ENCODE measurements at regions not wholly inside any gene's neighbourhood (a gene's known extent, or its start where the extent isn't known, plus 50 kb on each side); places are given as distances from the start of the nearest gene placed in this dataset.

GRCh38 chr5:2334719-2335118, 416.8 kb downstream of the IRX2 start:
- DNase-seq (ENCODE audit: low spot score): no peak

DNA sequence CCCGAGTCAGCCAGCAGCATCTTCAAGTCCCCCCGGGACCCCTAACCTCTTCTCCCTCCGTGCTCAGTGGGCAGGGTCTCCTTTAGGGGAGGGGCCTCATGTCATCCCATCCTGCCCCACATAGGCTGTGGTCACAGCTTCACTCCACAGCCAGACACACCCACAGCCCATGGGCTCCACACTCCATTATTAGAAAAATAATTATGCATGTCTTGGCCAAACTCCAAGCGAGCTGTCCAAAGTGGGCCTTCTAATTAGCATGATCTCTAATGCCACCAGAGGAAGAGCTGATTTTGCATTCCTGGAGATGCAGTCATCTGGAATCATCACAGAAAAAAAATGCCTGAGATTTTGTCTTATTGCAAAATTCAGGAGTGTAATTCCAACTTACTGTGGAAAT, 418.2 kb downstream of the IRX2 start:
- no peak for DNase-seq (ENCODE audit: low spot score)

DNA sequence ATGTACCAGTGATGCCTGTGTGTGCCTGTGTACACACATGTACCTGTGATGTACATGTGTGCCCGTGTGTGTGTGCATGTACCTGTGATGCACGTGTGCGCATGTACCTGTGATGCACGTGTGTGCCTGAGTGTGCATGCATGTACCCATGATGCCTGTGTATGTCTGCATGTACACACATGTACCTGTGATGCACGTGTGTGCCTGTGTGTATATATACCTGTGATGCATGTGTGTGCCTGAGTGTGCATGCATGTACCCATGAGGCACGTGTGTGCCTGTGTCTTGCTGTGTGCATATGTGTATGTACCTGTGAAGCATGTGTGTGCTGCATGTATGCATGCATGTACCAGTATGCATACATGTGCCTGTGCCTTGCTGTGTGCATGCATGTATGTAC, 419.0 kb downstream of the IRX2 start:
- no peak for DNase-seq (ENCODE audit: low spot score)

DNA sequence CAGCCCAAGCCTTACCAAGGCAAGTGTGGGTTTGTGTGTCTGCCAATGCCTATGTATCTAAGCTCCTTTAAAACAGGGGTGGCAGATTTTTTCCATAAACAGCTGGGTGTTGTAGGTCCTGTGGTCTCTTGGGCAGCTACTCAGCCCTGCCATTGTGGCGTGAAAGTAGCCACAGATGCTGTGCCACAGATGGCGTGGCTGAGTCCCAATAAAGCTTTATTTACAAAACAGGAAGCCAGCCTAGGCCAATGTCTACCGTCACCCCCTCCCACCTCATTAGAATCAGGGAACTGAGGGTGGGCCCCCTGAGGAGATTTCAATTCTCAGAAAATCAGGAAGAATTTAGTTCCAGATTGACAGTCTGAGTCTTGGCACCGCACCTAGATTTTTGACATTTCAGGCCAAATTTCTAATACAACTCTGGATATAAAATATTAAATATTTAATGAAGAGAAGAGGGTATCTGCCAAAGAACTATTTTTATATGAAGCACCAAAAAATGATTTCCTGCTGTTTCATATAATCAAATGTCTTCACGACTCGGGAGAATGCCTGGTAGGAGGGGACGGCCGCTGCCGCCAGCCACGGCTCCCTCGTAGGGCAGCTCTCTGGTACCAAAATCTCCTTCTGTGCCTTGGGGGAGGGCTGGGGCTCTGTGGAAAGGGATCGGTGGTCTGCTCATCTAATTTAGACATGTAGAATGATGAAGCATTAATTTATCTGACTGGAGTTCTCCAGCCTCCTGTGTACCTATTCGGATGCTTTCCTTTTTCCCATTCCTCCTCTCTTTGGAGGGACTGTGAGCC, 420.9 kb downstream of the IRX2 start:
- no peak for DNase-seq (ENCODE audit: low spot score)

GRCh38 chr5:2329741-2330140, 421.7 kb downstream of the IRX2 start:
- no peak for DNase-seq (ENCODE audit: low spot score)

- no peak for DNase-seq (ENCODE audit: low spot score)
Measured at GRCh38 chr5:2326601-2327000, 424.9 kb downstream of the IRX2 start.

- DNase-seq (ENCODE audit: low spot score): no peak
Measured at GRCh38 chr5:2324788-2325187, 426.7 kb downstream of the IRX2 start.

- DNase-seq (ENCODE audit: low spot score): no peak
Measured at GRCh38 chr5:2320611-2321010, 430.9 kb downstream of the IRX2 start.

DNA sequence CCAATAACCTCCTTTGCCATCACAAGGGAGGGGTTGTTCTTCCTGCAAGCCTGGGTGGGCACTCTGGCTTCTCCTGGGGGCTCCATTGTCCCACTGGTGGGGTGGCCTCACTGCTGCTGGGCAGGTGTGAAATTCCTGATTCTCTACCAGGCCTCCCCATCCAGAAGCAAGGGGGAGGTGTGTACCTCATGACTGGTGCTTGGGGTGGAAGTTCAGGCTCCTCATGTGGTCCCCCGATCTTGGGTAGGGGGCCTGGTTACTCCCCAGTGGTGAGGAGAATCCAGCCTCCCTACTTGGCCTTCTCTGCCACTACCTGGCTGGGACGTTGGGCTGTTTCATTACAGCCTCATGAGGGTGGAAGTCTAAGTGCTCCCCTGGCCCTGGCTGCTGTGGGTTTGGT, 433.9 kb downstream of the IRX2 start:
- DNase-seq (ENCODE audit: low spot score): no peak

- no peak for DNase-seq (ENCODE audit: low spot score)
Measured at GRCh38 chr5:2311851-2312250, 429.1 kb upstream of the IRX4 start.

GRCh38 chr5:2310946-2311345, 428.2 kb upstream of the IRX4 start:
- DNase-seq (ENCODE audit: low spot score): no peak

DNA sequence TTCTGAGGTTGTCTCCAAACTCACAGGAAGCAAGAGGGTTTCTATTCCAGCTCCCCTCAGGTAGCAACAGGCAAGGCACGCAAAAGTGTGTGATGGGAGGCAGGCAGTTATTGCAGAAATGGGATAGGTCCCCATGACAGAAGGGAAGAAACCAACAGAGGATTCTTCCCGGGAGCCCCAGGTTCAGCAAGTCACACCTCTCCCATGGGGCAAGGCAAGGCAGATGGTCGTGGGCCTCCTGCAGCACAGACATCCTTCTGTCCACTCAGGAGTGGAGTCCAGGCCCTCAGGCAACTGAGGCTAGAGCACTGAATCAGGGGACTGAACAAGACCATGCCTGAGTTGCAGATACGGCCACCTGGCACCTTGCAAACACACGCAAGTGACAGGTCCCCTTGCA, 424.9 kb upstream of the IRX4 start:
- DNase-seq (ENCODE audit: low spot score): no peak

GRCh38 chr5:2306711-2307110, 424.0 kb upstream of the IRX4 start:
- no peak for DNase-seq (ENCODE audit: low spot score)

GRCh38 chr5:2303431-2304100, 420.8 kb upstream of the IRX4 start:
- DNase-seq (ENCODE audit: low spot score): no peak

GRCh38 chr5:2302169-2302568, 419.4 kb upstream of the IRX4 start:
- no peak for DNase-seq (ENCODE audit: low spot score)

DNA sequence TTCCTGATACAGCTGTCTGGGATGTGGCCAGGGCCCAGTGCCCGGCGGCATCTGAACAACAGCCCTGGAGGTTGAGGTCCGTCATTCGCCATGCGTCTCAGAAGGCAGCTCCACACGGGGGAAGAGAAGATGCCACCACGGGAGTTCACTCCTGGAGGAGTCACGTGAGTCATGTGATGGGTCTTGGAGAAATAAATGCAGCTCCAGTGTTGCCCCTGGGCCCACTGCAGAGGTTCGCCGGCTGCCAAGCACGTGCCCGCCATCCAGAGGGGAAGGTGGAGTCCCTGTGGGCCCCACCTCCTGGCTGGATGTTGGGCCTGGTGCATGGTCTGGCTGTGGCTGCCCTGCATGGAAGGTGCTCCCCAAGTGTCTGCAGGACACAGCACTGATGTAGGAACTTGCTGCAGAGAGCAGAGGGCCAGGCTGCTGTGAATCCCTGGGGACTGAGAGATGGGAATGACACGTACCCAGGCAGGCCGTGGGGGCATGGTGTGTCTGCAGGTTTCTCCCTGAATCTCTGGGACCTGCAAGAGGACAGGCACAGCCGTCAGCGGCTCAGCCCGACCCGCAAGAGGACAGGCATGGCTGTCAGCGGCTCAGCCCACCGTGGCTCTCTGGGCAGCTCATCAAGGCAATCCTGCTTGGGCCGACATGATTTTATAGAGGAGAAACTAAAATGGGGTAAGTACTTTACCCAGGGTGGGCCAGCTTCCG, 418.3 kb upstream of the IRX4 start:
- no peak for DNase-seq (ENCODE audit: low spot score)

GRCh38 chr5:2300421-2300820, 417.7 kb upstream of the IRX4 start:
- no peak for DNase-seq (ENCODE audit: low spot score)

- no peak for DNase-seq (ENCODE audit: low spot score)
Measured at GRCh38 chr5:2299388-2300220, 416.9 kb upstream of the IRX4 start.

DNA sequence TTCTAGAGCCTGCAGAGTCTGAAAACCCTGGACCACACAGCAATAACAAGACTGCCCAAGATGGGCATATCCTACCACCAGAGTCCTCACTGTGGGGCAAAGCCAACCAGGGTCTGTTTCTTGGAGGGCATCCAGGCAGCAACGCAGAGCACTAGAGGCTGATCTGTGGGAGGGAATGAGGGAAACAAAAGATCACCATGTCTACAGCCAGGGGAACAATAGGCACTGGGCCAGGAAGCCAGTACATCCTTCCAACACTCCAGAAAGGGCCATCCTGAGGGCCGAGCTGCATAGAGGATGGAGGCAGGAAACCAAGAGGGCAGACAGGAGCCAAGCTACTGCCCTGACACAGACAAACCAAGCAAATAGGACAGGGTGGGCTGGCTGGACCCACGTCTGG, 416.1 kb upstream of the IRX4 start:
- no peak for DNase-seq (ENCODE audit: low spot score)

- no peak for DNase-seq (ENCODE audit: low spot score)
Measured at GRCh38 chr5:2297991-2298390, 415.3 kb upstream of the IRX4 start.

- no peak for DNase-seq (ENCODE audit: low spot score)
Measured at GRCh38 chr5:2295476-2295875, 412.8 kb upstream of the IRX4 start.

- DNase-seq (ENCODE audit: low spot score): no peak
Measured at GRCh38 chr5:2293906-2294305, 411.2 kb upstream of the IRX4 start.
